A549 (cell line): ENCODE measurements at regions not wholly inside any gene's neighbourhood (a gene's known extent, or its start where the extent isn't known, plus 50 kb on each side); places are given as distances from the start of the nearest gene placed in this dataset.
A peak's percentile ranks its signal among the peaks of the same experiment; 100 is the strongest.

Source experiments
- ATAC-seq, 2 experiments: fragments of 200-7000 bp in 1 of 2; fragments of >200 bp in 1 of 2; cut with Nextera tagmentation in 1 of 2; cut with Tn5 transposase in 1 of 2; 3 replicates each; pipeline versions ENCODE4 v1.8.0 to v1.9.1; 2018 to 2020; ENCODE audit warnings: mild to moderate bottlenecking in 1 of 2, moderate library complexity in 1 of 2
- CTCF ChIA-PET: fragments of 300-600 bp; sonication (Branson Sonifier 250); formaldehyde crosslinking; extraction: SDS; loops from one replicate; lab custom pipeline; 2021; ENCODE audit warnings: antibody characterized with exemption, inconsistent platforms; lab: Yijun Ruan, JAX
- POLR2A ChIA-PET: fragments of 350-600 bp; formaldehyde crosslinking; extraction: SDS; loops from one replicate; lab custom pipeline; 2021; ENCODE audit warnings: antibody characterized with exemption, inconsistent platforms; lab: Yijun Ruan, JAX
- DNase-seq, 2 experiments: peaks; one replicate each; pipeline versions ENCODE4 v3.0.0 to v3.0.0-alpha.2; 2011 to 2016; ENCODE audit warnings: low read depth in 1 of 2, low spot score in 1 of 2
- FAIRE-seq: peaks from 2 replicates; lab custom pipeline; 2011; peaks lifted over from hg19 to GRCh38; lab: Jason Lieb, UNC
- H3K27ac ChIP-seq, 2 experiments: fragments of >200 bp; sonication (Bioruptor Twin); formaldehyde crosslinking; 3 replicates each; pipeline ENCODE4 v1.5.1; 2016 to 2017
- H3K4me1 ChIP-seq: fragments of >200 bp; sonication (Bioruptor Twin); formaldehyde crosslinking; 3 replicates; pipeline ENCODE4 v1.6.1; 2016
- H3K4me2 ChIP-seq: fragments of >200 bp; sonication (Bioruptor Twin); formaldehyde crosslinking; 3 replicates; pipeline ENCODE4 v1.6.1; 2016
- H3K4me3 ChIP-seq: fragments of >200 bp; sonication (Bioruptor Twin); formaldehyde crosslinking; 3 replicates; pipeline ENCODE4 v1.5.1; 2016
- H3K9me3 ChIP-seq: fragments of >200 bp; sonication (Bioruptor Twin); formaldehyde crosslinking; 3 replicates; pipeline ENCODE4 v1.6.1; 2016
- BHLHE40 ChIP-seq: IDR thresholded peaks from 2 replicates; pipeline ENCODE4 v1.6.1; 2012; ENCODE audit warnings: low read depth, low read length, inconsistent platforms
- CHD2 ChIP-seq: fragments of 150-350 bp; IDR thresholded peaks from 2 replicates; pipeline ENCODE4 v1.6.1; 2014; ENCODE audit warnings: low read length; ENCODE audit not compliant: partially characterized antibody
- EHMT2 ChIP-seq: fragments of 200-600 bp; sonication (generic); IDR thresholded peaks from 2 replicates; pipeline ENCODE4 v1.6.1; 2016; ENCODE audit warnings: antibody characterized with exemption, low read depth, mild to moderate bottlenecking, moderate library complexity
- ESRRA ChIP-seq: fragments of 150-350 bp; IDR thresholded peaks from 2 replicates; pipeline ENCODE4 v1.6.1; 2014; ENCODE audit warnings: mild to moderate bottlenecking, low read length, borderline replicate concordance
- FOSL2 ChIP-seq, 2 experiments: fragments of 450-650 bp in 1 of 2; fragments of >200 bp in 1 of 2; sonication (Bioruptor Twin) in 1 of 2; formaldehyde crosslinking; IDR thresholded peaks; 2 replicates each; pipeline versions ENCODE4 v1.5.0 to v1.6.1; 2016 to 2020; ENCODE audit warnings: mild to moderate bottlenecking in 1 of 2, moderate library complexity in 1 of 2
- FOXS1 ChIP-seq: fragments of 250-450 bp; sonication (Bioruptor Pico); IDR thresholded peaks from 2 replicates; pipeline ENCODE4 v1.5.0; 2020; ENCODE audit warnings: mild to moderate bottlenecking, moderate library complexity
- GATA3 ChIP-seq: IDR thresholded peaks from 2 replicates; pipeline ENCODE4 v1.6.1; 2012; ENCODE audit warnings: borderline replicate concordance
- HDAC2 ChIP-seq: fragments of 200-600 bp; sonication (generic); IDR thresholded peaks from 2 replicates; pipeline ENCODE4 v1.6.1; 2016
- HOXB5 ChIP-seq: fragments of 250-450 bp; sonication (Bioruptor Pico); IDR thresholded peaks from 2 replicates; pipeline ENCODE4 v1.5.0; 2020; ENCODE audit warnings: mild to moderate bottlenecking, moderate library complexity
- JUNB ChIP-seq: fragments of >200 bp; sonication (Bioruptor Twin); formaldehyde crosslinking; IDR thresholded peaks from 2 replicates; pipeline ENCODE4 v1.6.1; 2016
- KDM1A ChIP-seq: fragments of 200-600 bp; sonication (generic); IDR thresholded peaks from 2 replicates; pipeline ENCODE4 v1.6.1; 2016; ENCODE audit warnings: low read depth, mild to moderate bottlenecking
- MAZ ChIP-seq: fragments of 150-350 bp; IDR thresholded peaks from 2 replicates; pipeline ENCODE4 v1.6.1; 2014; ENCODE audit warnings: antibody characterized with exemption, low read depth, low read length, borderline replicate concordance
- MYC ChIP-seq: IDR thresholded peaks from 2 replicates; pipeline ENCODE4 v1.6.1; 2012; ENCODE audit warnings: mild to moderate bottlenecking, inconsistent platforms, low read length, improper control_type of control experiment, borderline replicate concordance
- POLR2AphosphoS2 ChIP-seq: conservative IDR thresholded peaks from 2 replicates; pipeline ENCODE4 v1.6.1; 2012; ENCODE audit warnings: low read length, improper control_type of control experiment, inconsistent platforms
- RAD21 ChIP-seq, 2 experiments: fragments of >200 bp in 1 of 2; sonication (Bioruptor Twin) in 1 of 2; formaldehyde crosslinking in 1 of 2; IDR thresholded peaks in 1 of 2; conservative IDR thresholded peaks in 1 of 2; 2 replicates in 1 of 2; 3 replicates in 1 of 2; pipeline ENCODE4 v1.6.1; 2012 to 2018; ENCODE audit warnings: inconsistent platforms in 1 of 2
- RCOR1 ChIP-seq: fragments of 150-350 bp; IDR thresholded peaks from 2 replicates; pipeline ENCODE4 v1.6.1; 2014; ENCODE audit warnings: antibody characterized with exemption, low read length, low read depth
- RNF2 ChIP-seq: fragments of 200-600 bp; sonication (generic); IDR thresholded peaks from 2 replicates; pipeline ENCODE4 v1.6.1; 2016; ENCODE audit warnings: low read depth, mild to moderate bottlenecking, antibody characterized with exemption, moderate library complexity, borderline replicate concordance
- SMC3 ChIP-seq: fragments of >200 bp; sonication (Bioruptor Twin); formaldehyde crosslinking; IDR thresholded peaks from 3 replicates; pipeline ENCODE4 v1.6.1; 2018; ENCODE audit warnings: inconsistent platforms
- SREBF2 ChIP-seq: fragments of 450-650 bp; IDR thresholded peaks from 2 replicates; pipeline ENCODE4 v1.6.1; 2014; ENCODE audit warnings: mild to moderate bottlenecking, moderate library complexity
- TFCP2L1 ChIP-seq: fragments of 250-450 bp; sonication (Bioruptor Pico); IDR thresholded peaks from 2 replicates; pipeline ENCODE4 v1.5.0; 2021; ENCODE audit warnings: mild to moderate bottlenecking
- TP53 ChIP-seq: fragments of 250-450 bp; sonication (Bioruptor Pico); IDR thresholded peaks from 2 replicates; pipeline ENCODE4 v1.5.0; 2021; ENCODE audit warnings: mild to moderate bottlenecking, moderate library complexity
- ZNF302 ChIP-seq: fragments of 250-450 bp; sonication (Bioruptor Pico); IDR thresholded peaks from 2 replicates; pipeline ENCODE4 v1.9.0; 2021; ENCODE audit warnings: inconsistent platforms, mild to moderate bottlenecking, moderate library complexity
- WGBS: methylation state at CpG from one replicate; pipeline ENCODE4 v1.1.6; 2017; ENCODE audit errors: missing lambda C conversion rate; 5-methylcytosine and 5-hydroxymethylcytosine counted together
- TF ChIP-seq, protein P1 (sequence below): fragments of 450-650 bp; IDR thresholded peaks from 2 replicates; pipeline ENCODE4 v1.6.1; 2014; ENCODE audit warnings: antibody characterized with exemption
- TF ChIP-seq, protein P2 (sequence below): fragments of >200 bp; sonication (Bioruptor Twin); formaldehyde crosslinking; IDR thresholded peaks from 2 replicates; pipeline ENCODE4 v1.6.1; 2016
- TF ChIP-seq, protein P3 (sequence below): IDR thresholded peaks from 2 replicates; pipeline ENCODE4 v1.6.1; 2012
- TF ChIP-seq, protein P4 (sequence below): fragments of >200 bp; sonication (Bioruptor Twin); formaldehyde crosslinking; IDR thresholded peaks from 3 replicates; pipeline ENCODE4 v1.6.1; 2016

DNA sequence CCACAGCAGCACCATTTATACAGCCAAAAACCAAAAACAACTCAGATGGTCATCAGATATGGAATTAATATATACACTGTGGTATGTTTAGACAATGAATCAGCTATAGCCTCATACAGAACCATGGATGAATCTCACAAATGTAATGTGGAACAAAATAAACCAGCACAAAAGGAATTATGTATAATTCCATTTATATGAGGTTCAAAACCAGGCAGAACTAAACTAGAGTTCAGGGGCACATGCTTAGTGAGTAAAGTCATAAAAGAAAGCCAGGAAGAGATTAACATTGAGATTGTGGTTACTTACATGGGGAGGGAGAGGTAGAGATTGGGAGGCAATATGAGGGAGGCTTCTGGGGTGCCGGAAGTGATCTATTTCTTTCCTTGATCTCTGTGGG lies 231.1 kb downstream of the COPRS start:
- Histone ChIP-seq H3K4me2 (no peak overlapping the region), H3K27ac (no peak overlapping the region), H3K9me3 (peaks cover 34% of the 10 kb centered on the region), H3K4me1 (no peaks in the 10 kb centered on the region), H3K4me3 (no peak overlapping the region)
- CTCF ChIA-PET: no interaction called here
- 40% methylated on average over 1 of the region's 1 CpG for WGBS
- no peak for FAIRE-seq
- no peak for ATAC-seq
- no peak for DNase-seq
- POLR2A ChIA-PET: no interaction called here
- TF ChIP-seq EHMT2: no peak
- TF ChIP-seq KDM1A: no peak
- TF ChIP-seq, protein P1, sequence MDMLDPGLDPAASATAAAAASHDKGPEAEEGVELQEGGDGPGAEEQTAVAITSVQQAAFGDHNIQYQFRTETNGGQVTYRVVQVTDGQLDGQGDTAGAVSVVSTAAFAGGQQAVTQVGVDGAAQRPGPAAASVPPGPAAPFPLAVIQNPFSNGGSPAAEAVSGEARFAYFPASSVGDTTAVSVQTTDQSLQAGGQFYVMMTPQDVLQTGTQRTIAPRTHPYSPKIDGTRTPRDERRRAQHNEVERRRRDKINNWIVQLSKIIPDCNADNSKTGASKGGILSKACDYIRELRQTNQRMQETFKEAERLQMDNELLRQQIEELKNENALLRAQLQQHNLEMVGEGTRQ: no peak
- no peak for TF ChIP-seq HDAC2
- TF ChIP-seq, protein P2, sequence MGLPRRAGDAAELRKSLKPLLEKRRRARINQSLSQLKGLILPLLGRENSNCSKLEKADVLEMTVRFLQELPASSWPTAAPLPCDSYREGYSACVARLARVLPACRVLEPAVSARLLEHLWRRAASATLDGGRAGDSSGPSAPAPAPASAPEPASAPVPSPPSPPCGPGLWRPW: no peak
- TF ChIP-seq RCOR1: no peak
- no peak for TF ChIP-seq RNF2
- TF ChIP-seq TFCP2L1 (CRISPR knock-in tag): no peak
- no peak for TF ChIP-seq ZNF302 (CRISPR knock-in tag)
- TF ChIP-seq GATA3: no peak
- no peak for TF ChIP-seq TP53
- no peak for TF ChIP-seq MAZ
- TF ChIP-seq HOXB5 (CRISPR knock-in tag): no peak
- no peak for TF ChIP-seq MYC
- TF ChIP-seq RAD21 (conservative IDR thresholded peaks at IDR 0.05 in 1 of 2, IDR thresholded peaks at IDR 0.05 in 1 of 2): no peak
- TF ChIP-seq POLR2AphosphoS2: no peak

DNA sequence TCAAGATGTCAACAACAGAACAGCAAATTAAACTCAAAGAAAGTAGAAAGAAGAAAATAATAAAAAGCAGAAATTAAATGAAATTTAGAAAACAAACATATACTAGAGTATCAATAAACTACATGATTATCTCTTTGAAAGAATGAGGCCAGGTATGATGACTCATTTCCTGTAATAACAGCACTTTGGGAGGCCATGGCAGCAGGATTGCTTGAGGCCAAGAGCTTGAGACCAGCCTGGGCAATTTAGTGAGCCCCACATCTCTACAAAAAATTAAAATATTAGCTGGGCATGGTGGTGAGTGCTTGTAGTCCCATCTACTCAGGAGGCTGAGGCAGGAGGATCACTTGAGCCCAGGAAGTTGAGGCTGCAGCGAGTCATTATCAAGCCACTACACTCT lies 232.5 kb downstream of the RAB11FIP4 start:
- peaks cover 37% of the 10 kb centered on the region for H3K9me3 ChIP-seq
- TF ChIP-seq CHD2: no peak
- no peak for TF ChIP-seq SREBF2
- no peak for TF ChIP-seq FOSL2 (IDR thresholded peaks at IDR 0.05)
- peak; percentile 29; the same call in 1 of the 2 replicates for TF ChIP-seq FOSL2 (CRISPR knock-in tag; IDR thresholded peaks at IDR 0.05)
- TF ChIP-seq, protein P3, sequence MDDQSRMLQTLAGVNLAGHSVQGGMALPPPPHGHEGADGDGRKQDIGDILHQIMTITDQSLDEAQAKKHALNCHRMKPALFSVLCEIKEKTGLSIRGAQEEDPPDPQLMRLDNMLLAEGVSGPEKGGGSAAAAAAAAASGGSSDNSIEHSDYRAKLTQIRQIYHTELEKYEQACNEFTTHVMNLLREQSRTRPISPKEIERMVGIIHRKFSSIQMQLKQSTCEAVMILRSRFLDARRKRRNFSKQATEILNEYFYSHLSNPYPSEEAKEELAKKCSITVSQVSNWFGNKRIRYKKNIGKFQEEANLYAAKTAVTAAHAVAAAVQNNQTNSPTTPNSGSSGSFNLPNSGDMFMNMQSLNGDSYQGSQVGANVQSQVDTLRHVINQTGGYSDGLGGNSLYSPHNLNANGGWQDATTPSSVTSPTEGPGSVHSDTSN: no peak
- no peak for ATAC-seq
- DNase-seq: no peak
- WGBS: 3% methylated on average over 1 of the region's 1 CpG
- ChIA-PET POLR2A (no interaction called here), CTCF (interaction anchor here (1.0 kb wide), 1 partner anchor 218 kb away, joined by 3 read pairs; no protein-coding TSS in a partner anchor)
- no peak overlapping the region for H3K4me2 ChIP-seq
- H3K4me3 ChIP-seq: no peak overlapping the region
- no peak for FAIRE-seq
- no peaks in the 10 kb centered on the region for H3K4me1 ChIP-seq
- no peak overlapping the region for H3K27ac ChIP-seq

DNA sequence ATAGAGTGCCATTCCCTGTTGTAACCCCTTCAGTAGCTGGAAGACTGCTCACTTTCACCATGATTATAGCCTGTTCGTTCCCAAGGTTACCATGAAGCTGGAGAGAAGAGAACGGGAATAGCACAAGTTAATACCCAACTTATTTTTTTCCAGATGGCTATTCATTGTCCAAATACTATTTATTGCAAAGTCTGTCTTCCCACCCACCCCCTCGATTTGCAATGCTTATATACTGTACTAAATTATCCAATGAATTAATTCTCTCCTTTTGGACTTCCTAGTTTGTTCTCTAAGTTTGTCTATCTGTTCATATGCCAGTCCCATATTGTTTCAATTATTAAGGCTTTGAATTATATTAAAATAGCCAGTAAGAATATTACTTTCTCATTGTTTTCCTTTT lies 231.0 kb downstream of the RAB11FIP4 start:
- no peak overlapping the region for H3K27ac ChIP-seq
- no peak for DNase-seq
- ATAC-seq: no peak
- POLR2A ChIA-PET: no interaction called here
- FAIRE-seq: peak; percentile 7
- WGBS: 8% methylated on average over 3 of the region's 3 CpGs
- TF ChIP-seq, protein P4, sequence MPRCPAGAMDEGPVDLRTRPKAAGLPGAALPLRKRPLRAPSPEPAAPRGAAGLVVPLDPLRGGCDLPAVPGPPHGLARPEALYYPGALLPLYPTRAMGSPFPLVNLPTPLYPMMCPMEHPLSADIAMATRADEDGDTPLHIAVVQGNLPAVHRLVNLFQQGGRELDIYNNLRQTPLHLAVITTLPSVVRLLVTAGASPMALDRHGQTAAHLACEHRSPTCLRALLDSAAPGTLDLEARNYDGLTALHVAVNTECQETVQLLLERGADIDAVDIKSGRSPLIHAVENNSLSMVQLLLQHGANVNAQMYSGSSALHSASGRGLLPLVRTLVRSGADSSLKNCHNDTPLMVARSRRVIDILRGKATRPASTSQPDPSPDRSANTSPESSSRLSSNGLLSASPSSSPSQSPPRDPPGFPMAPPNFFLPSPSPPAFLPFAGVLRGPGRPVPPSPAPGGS: no peak
- TF ChIP-seq, protein P2: no peak
- TF ChIP-seq JUNB (no peak), TP53 (no peak), SMC3 (no peak), FOXS1 (no peak), ESRRA (no peak), BHLHE40 (no peak)
- TF ChIP-seq, all 56 proteins: peak for 0
- Histone ChIP-seq H3K4me1 (no peaks in the 10 kb centered on the region), H3K9me3 (peaks cover 37% of the 10 kb centered on the region), H3K4me2 (no peak overlapping the region), H3K4me3 (no peak overlapping the region)
- CTCF ChIA-PET: interaction anchor here (0.5 kb wide), 1 partner anchor 68 kb away, joined by 3 read pairs; no protein-coding TSS in a partner anchor
